NCI-H2227 (cell line): ENCODE measurements at regions not wholly inside any gene's neighbourhood (a gene's known extent, or its start where the extent isn't known, plus 50 kb on each side); places are given as distances from the start of the nearest gene placed in this dataset.
"Not testable (repeated sequence)": the region's sequence is repeated elsewhere in the genome, so short reads cannot be mapped to it uniquely, and the experiment has no call there.

Experiments used
- DNase-seq: peaks from one replicate; lab custom pipeline; 2025; ENCODE audit not compliant: unreplicated experiment; lab: John Stamatoyannopoulos, UW

- no peak for DNase-seq
These were observed 177.1 kb upstream of the SLC38A2 start for GRCh38 chr12:46549527-46550265.

DNA sequence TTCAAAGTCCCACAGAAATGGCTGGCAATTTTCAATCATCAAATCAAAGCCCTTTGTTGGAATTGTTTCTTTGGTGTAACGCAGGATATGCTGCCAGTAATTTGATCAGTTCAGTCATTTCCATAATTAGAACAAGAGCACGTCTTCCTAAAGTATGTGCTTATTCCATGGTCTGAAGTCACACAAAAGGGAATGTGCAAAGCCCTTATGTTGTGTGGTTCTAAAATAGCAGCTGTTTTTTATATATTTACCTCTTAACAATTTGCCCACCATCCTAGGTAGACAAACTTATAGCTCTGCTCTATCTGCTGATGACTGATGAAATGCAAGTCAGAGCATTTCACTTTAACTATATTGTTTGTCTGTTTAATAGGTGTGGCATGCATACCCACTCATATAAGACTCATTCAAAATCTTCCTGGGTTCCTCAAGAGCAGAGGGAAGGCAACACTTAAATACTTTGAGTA lies 176.1 kb upstream of the SLC38A2 start:
- DNase-seq = no peak

DNA sequence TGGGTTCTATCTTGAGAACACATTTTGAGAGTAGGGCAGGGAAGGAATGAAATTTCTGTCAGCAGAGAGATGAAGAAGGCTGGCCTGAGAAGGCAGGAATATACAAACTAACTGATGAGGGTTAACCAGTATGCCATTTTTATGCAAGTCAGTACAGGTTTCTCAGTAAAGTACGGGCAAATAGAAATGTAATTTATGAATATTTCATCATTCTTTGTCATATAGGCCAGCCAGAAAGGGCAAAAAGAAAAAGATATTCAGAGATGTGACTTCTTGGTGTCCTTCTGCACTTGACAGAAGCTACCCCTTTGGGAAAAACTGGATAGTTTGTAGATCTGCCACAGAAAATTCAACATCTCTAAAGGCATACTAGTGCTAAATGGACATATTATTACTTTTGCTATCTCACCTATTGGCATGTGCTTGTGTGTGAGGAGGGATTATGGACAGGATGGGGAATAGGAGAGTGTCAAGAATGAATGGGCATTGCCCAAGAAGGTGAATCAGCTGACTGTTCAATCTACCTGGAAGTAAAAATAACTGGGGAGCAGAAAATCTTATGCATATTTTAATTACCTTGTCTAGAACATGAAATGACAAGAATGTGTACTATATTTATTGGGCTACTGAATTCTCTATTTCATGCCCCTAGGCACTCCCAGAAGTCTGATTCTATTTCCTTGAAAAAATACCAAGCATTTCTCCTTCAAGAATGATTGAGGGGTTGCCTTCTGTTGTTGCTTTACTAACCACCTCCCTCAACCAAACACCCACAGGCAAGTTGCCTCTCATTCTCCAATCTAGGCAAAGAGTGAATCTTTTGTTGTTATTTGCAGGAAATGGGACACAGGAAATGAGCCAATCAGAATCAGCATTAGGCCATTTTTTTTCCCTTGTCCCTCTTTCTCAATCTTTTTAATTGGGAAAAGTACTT lies 175.1 kb upstream of the SLC38A2 start:
- DNase-seq = no peak

DNA sequence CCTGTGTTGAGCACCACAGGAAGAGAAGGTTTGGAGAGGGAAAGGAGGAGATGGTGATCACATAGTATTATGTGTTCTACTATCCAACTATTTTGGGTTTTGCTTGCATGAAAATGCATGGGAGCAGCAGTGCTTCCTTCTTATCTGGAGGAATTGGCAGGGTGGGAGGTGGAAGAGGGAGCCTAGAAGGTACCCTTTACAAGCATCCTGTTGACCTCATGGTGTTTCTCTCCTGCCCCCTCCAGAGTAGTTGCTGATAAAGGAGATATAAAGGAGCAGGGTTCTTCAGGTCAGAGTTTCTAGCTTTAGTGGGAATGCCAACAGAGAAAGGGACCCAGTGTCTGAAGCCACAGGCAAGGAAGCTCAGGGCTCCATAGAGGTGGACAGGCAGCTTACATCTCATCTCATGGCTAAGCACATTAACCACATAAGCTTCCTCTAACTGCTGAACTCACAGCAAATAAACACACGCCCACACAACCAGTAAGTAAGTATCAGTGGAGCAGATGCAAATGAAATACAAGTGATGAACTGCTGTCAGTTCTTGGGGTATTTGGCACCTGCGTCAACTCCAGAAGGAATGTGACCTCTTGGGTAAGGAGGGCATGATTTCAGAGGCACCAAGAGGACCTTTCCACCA lies 174.2 kb upstream of the SLC38A2 start:
- DNase-seq = no peak

DNA sequence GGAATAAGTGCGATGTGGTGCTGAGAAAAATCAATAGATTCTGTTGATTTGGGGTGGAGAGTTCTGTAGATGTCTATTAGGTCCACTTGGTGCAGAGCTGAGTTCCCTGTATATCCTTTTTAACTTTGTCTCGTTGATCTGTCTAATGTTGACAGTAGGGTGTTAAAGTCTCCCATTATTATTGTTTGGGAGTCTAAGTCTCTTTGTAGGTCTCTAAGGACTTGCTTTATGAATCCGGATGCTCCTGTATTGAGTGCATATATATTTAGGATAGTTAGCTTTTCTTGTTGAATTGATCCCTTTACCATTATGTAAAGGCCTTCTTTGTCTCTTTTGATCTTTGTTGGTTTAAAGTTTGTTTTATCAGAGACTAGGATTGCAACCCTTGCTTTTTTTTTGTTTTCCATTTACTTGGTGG lies 170.8 kb upstream of the SLC38A2 start:
- not testable (repeated sequence) for DNase-seq

DNA sequence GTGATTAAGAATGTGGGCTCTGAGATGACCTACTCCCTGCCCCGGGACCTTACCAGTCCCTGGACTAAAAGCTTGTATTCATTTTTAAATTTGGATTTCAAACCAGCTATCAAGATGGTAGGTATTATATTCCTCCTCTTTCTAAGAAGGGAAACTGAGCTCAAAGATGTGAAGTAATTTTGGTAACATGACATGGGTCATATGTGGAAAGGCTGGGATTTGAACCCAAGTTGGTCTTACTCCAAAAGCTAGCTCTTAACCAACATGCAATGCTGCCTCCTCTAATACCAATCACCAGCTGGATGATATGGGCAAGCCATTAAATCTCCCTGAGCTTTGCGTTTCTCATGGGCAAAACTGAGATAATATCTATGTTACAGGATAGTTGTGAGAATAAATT lies 166.4 kb upstream of the SLC38A2 start:
- no peak for DNase-seq

DNA sequence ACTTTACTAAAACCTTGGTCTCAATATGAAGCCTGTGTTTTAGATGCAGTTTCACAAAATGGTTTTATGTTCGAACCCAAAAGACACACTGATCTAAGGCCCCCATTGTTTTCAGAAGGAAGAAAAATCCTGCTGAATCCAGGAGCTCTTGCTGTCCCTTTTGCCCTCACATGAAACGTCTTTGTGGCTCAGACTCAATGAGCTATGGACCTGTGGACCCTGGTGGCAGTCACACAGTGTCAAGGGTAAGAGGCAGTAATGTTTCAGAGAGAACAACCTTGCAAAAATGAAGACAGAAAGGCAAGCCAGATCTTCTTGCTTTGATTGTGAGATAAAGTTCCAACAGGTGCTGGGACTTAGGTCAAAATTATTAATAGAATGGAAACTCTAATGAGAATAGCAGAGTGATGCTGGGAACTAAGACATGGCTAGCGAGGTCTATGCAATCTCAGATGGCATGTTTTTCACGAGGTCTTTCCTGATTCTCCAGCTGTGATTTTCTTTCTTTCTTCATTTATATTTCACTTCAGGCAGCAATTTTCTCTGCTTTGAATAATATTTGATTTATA lies 164.9 kb upstream of the SLC38A2 start:
- no peak for DNase-seq

GRCh38 chr12:46536316-46536715 lies 163.7 kb upstream of the SLC38A2 start:
- DNase-seq = not testable (repeated sequence)

DNA sequence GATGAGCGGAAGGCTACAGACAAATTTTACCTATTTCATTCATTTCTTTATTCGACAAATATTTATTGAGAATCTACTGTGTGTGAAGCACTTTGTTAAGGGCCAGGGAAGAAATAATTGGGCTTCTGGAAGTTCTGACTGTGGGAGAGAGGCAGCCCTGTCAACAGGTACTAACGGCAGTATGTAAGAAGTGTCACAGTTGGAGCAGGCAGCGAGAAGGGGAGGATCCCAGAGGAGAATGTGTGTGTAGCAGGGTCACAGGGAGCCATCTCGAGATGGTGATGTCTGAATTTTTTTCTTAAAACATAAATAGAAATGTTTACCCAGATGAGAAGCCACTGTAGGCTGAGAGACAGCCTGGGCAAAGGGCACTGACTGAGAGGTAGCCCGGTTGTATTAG lies 163.3 kb upstream of the SLC38A2 start:
- DNase-seq = no peak

GRCh38 chr12:46535376-46535775 lies 162.8 kb upstream of the SLC38A2 start:
- no peak for DNase-seq

DNA sequence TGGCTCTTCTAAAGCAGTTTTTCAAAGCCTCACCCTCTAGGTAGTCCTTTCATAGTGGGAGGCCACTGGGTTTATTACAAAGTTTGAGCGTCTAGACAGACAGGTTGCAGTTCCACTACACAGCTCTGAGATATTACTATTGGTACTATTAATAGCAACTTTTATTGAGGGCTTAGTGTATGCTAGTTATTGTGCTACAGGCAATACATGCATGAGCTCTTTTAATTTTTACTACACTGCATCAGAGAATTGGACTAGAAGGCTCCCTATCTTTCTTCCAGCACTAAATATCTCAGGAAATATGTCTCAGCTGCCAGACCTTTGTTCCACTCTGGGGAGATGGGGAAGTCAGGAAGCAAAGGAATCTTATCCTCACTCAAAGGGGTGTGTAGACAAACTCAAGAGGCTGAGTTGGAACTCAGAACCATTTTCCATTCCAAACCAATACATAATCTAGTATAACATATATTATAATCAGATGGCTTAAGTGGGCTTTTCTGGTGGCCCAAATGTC lies 161.8 kb upstream of the SLC38A2 start:
- no peak for DNase-seq

DNA sequence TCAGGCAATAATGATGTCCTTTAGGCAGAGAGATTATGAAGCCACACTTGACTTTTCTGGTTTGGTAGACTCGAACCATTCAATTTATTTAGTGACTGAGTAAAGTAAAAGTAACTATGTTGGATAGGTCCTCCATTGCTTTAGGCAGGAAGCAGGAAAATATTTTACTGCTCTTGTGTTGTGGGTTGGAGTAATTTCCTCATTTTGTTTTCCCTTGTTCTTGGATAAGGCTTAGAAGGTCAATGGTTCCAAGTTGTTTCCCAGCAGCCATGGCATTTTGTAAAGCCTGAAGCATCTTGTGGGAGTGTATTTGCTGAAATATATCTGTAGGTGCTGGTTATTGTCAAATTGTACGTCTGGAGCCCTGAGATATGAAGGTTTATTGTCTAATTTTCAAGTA lies 161.2 kb upstream of the SLC38A2 start:
- DNase-seq = no peak

DNA sequence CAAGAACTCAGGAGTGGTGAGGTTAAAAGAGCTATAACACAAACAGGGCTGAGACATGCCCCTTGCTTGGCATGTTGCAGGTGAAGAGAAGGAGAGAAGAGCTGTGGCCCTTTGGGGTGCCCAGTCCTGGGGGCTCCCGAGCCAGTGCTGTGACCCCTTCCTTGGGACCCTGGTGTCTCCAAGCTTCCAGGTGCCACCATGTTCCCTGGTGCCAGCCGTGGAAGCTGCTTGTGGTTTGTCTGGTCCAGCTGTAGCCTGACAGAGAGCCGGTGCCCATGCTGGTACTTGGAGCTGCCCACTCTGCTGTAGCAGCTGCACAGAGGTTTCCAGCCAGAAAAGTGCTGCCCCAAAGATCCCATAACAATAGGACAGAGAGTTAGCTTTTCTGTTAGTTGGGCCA lies 159.2 kb upstream of the SLC38A2 start:
- no peak for DNase-seq

- no peak for DNase-seq
These were observed 158.6 kb upstream of the SLC38A2 start for GRCh38 chr12:46531059-46531785.

GRCh38 chr12:46530373-46531056 lies 157.9 kb upstream of the SLC38A2 start:
- no peak for DNase-seq

DNA sequence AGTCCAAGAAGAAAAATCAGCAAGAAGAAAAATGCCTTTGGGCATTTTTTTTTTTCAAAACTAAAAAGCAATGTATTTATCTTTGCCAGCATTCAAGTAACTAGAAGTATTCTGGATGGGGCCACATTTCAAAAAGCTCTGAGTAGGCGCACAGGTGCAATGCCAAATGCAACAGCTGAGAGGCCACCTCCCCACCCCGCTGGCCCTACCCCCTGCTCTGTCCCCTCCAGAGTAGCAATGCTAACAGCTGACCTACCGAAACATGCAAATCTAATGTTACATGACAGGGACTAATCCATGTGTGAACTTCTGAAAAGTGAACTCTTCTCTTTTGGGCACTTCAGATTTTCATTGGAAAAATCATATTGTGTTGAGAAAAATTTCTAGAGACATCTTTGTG lies 153.7 kb upstream of the SLC38A2 start:
- no peak for DNase-seq

DNA sequence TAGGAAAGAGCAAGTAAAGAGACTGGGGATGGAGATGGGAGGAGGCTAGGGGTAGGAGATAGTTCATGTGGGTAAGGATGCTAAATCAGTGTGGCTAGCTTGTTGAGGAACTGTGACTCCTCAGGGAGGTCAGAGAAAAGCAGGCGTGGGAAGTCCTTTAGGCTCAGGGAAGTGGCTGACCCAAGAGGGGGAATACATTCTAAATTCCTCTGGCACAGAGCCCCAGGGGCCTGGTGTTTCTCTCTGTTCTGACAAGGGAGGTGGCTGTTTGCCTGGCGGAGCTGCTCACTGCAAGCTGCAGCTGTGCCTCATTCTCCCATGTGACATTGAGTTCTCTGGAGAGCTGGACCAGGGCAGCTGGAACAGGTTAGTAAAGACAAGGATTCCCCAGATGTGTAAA lies 152.2 kb upstream of the SLC38A2 start:
- DNase-seq = no peak

- DNase-seq = no peak
These were observed 151.5 kb upstream of the SLC38A2 start for GRCh38 chr12:46523863-46524770.

DNA sequence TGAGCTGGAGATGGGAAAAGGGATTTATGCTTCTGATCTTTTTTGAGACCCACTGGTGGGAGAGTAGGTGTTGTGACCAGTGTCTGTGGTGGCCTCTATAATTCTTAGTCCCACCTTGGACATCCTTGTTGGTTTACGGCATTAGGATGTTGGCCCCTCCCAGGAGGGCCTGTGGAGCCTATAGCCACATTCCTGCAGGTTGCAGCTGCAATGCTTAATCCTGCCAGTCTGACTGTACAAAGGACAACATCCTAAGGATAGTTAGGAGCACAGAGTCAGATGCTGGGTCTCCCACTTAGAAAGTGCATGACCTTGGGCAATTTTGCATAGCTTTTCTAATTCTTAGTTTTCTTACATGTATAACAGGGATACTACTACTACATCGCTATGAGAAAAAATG lies 150.9 kb upstream of the SLC38A2 start:
- no peak for DNase-seq
